ENCODE measurements at regions not wholly inside any gene's neighbourhood (a gene's known extent, or its start where the extent isn't known, plus 50 kb on each side); places are given as distances from the start of the nearest gene placed in this dataset.

GRCh38 chr11:122341477-122341876, 225.5 kb upstream of the BLID start:
- Histone ChIP-seq H3K4me3 (no peak overlapping the region), H3K27ac (no peak overlapping the region), H3K36me3 (replicated peaks in 1 of 2) (no peaks in the 10 kb centered on the region), H3K9me3 (replicated peaks in 1 of 3) (no peaks in the 10 kb centered on the region), H3K27me3 (no peaks in the 10 kb centered on the region), H3K4me1 (replicated peaks in 1 of 2) (peaks cover 4 to 17% of the 10 kb centered on the region in 2 donors)
- DNase-seq, result no peak
- TF ChIP-seq POLR2A (IDR thresholded peaks at IDR 0.05) (no peak), CTCF (IDR thresholded peaks at IDR 0.05) (no peak)
- 61 to 71% (median 67%) methylated on average over 2 of the region's 2 CpGs for WGBS, 4 donors
- intact Hi-C loops (cut with DNase I), result no loop called here

- Histone ChIP-seq H3K36me3 (replicated peaks in 1 of 2) (no peaks in the 10 kb centered on the region), H3K4me1 (replicated peaks in 1 of 2) (peaks cover 4 to 17% of the 10 kb centered on the region in 2 donors), H3K4me3 (no peak overlapping the region), H3K27ac (no peak overlapping the region), H3K9me3 (replicated peaks in 1 of 3) (no peaks in the 10 kb centered on the region), H3K27me3 (no peaks in the 10 kb centered on the region)
- no peak for TF ChIP-seq POLR2A (IDR thresholded peaks at IDR 0.05)
- 62 to 71% (median 67%) methylated on average over 3 of the region's 3 CpGs for WGBS, 4 donors
- intact Hi-C loops (cut with DNase I), result no loop called here
- no peak for DNase-seq
Measured at GRCh38 chr11:122340607-122341290, 224.7 kb upstream of the BLID start.

GRCh38 chr11:122339436-122340060, 223.5 kb upstream of the BLID start:
- no peak overlapping the region for H3K4me3 ChIP-seq
- intact Hi-C loops (cut with DNase I), result no loop called here
- H3K27me3 ChIP-seq, result no peaks in the 10 kb centered on the region
- peaks cover 4 to 17% of the 10 kb centered on the region in 2 donors for H3K4me1 ChIP-seq (replicated peaks in 1 of 2)
- no peaks in the 10 kb centered on the region for H3K9me3 ChIP-seq (replicated peaks in 1 of 3)
- TF ChIP-seq POLR2A (IDR thresholded peaks at IDR 0.05) (no peak), CTCF (IDR thresholded peaks at IDR 0.05) (no peak)
- no peak for DNase-seq
- no peaks in the 10 kb centered on the region for H3K36me3 ChIP-seq (replicated peaks in 1 of 2)
- H3K27ac ChIP-seq, result no peak overlapping the region
- WGBS, 4 donors, result 55 to 62% (median 60%) methylated on average over 2 of the region's 2 CpGs

- peak overlapping the region in 1 of 5 donors; percentile 38 for H3K27ac ChIP-seq
- peak in 2 of 7 donors; percentile 38 to 58 for DNase-seq
- H3K27me3 ChIP-seq, result no peaks in the 10 kb centered on the region
- H3K4me1 ChIP-seq (replicated peaks in 1 of 2), result peaks cover 4 to 17% of the 10 kb centered on the region in 2 donors
- intact Hi-C loops (cut with DNase I), result no loop called here
- TF ChIP-seq CTCF (IDR thresholded peaks at IDR 0.05), result no peak
- no peak for TF ChIP-seq POLR2A (IDR thresholded peaks at IDR 0.05)
- no peaks in the 10 kb centered on the region for H3K36me3 ChIP-seq (replicated peaks in 1 of 2)
- no peak overlapping the region for H3K4me3 ChIP-seq
- H3K9me3 ChIP-seq (replicated peaks in 1 of 3), result no peaks in the 10 kb centered on the region
- WGBS, 4 donors, result 43 to 71% (median 55%) methylated on average over 4 of the region's 4 CpGs
Measured at GRCh38 chr11:122337704-122338103, 221.7 kb upstream of the BLID start.

Measured in adrenal gland (tissue), 9 donors.